Muscle layer of colon (tissue), 2 donors: ENCODE measurements at regions not wholly inside any gene's neighbourhood (a gene's known extent, or its start where the extent isn't known, plus 50 kb on each side); places are given as distances from the start of the nearest gene placed in this dataset.
"Not testable (repeated sequence)": the region's sequence is repeated elsewhere in the genome, so short reads cannot be mapped to it uniquely, and the experiment has no call there.

ENCODE experiments used
- H3K27ac ChIP-seq: one replicate; pipeline ENCODE4 v1.7.0; 2013; ENCODE audit warnings: low read depth, mild to moderate bottlenecking, low read length, moderate library complexity
- H3K27me3 ChIP-seq, 2 donors: one replicate each; pipeline ENCODE4 v1.7.0; 2013; ENCODE audit warnings: low read length in 2 of 2, mild to moderate bottlenecking in 2 of 2; ENCODE audit not compliant: insufficient read depth in 2 of 2, control insufficient read depth in 1 of 2
- H3K36me3 ChIP-seq: one replicate; pipeline ENCODE4 v1.7.0; 2013; ENCODE audit warnings: mild to moderate bottlenecking, low read length; ENCODE audit not compliant: insufficient read depth
- H3K4me1 ChIP-seq: one replicate; pipeline ENCODE4 v1.7.0; 2013; ENCODE audit warnings: mild to moderate bottlenecking, low read length; ENCODE audit not compliant: insufficient read depth
- H3K4me3 ChIP-seq, 2 donors: one replicate each; pipeline ENCODE4 v1.7.0; 2013; ENCODE audit warnings: low read length in 2 of 2, low read depth in 1 of 2, mild to moderate bottlenecking in 1 of 2, moderate library complexity in 1 of 2
- H3K9ac ChIP-seq: one replicate; pipeline ENCODE4 v1.7.0; 2013; ENCODE audit warnings: low read length
- H3K9me3 ChIP-seq: one replicate; pipeline ENCODE4 v1.7.0; 2013; ENCODE audit warnings: mild to moderate bottlenecking, low read length
- donor health status: abdominal sarcoma.
- donor health status: Adenocarcinoma of cecum.

GRCh38 chr19:22515435-22515834 lies 93.3 kb upstream of the ZNF98 start:
- Histone ChIP-seq H3K27ac (no peak overlapping the region), H3K27me3 (no peaks in the 10 kb centered on the region), H3K9ac (no peak overlapping the region), H3K4me3 (no peak overlapping the region), H3K4me1 (no peaks in the 10 kb centered on the region), H3K36me3 (no peaks in the 10 kb centered on the region), H3K9me3 (no peaks in the 10 kb centered on the region)

DNA sequence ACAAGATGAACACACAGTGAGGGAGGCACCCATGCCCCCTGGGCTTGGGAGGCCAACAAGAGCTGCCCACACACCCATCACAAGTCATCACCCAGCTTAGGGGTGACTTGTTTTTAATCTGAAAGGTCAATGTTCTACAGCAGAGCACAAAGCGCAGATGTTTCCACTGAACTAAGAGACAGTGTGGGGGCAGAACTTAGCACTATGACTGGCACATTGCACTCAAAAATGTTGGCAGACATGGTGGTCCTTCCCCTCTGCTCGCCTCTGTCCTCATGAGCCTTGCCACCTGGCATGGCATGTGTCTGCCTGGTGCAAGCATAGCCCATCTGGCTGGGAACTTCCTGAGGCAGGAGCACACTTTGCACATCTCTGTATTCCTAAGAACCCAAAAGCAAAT lies 81.4 kb upstream of the ZNF98 start:
- Histone ChIP-seq H3K9me3 (no peaks in the 10 kb centered on the region), H3K27ac (no peak overlapping the region), H3K9ac (no peak overlapping the region), H3K36me3 (no peaks in the 10 kb centered on the region), H3K27me3 (no peaks in the 10 kb centered on the region), H3K4me3 (no peak overlapping the region), H3K4me1 (no peaks in the 10 kb centered on the region)

GRCh38 chr19:22502766-22503165 lies 80.6 kb upstream of the ZNF98 start:
- Histone ChIP-seq H3K4me1 (no peaks in the 10 kb centered on the region), H3K9me3 (no peaks in the 10 kb centered on the region), H3K4me3 (no peak overlapping the region), H3K27me3 (no peaks in the 10 kb centered on the region), H3K36me3 (no peaks in the 10 kb centered on the region), H3K27ac (no peak overlapping the region), H3K9ac (no peak overlapping the region)

- H3K9me3 ChIP-seq, H3K27me3 ChIP-seq: not testable (repeated sequence)
These were observed 76.8 kb upstream of the ZNF98 start for GRCh38 chr19:22498831-22499430.

GRCh38 chr19:22491746-22492145 lies 69.6 kb upstream of the ZNF98 start:
- Histone ChIP-seq H3K9me3 (peaks cover 4% of the 10 kb centered on the region), H3K36me3 (no peaks in the 10 kb centered on the region), H3K27ac (no peak overlapping the region), H3K27me3 (no peaks in the 10 kb centered on the region), H3K9ac (no peak overlapping the region), H3K4me1 (no peaks in the 10 kb centered on the region), H3K4me3 (no peak overlapping the region)

More at GRCh38 chr19:22498831-22499430, 76.8 kb upstream of the ZNF98 start:
- H3K36me3 ChIP-seq, H3K9ac ChIP-seq, H3K4me1 ChIP-seq, H3K27ac ChIP-seq, H3K4me3 ChIP-seq: not testable (repeated sequence)

DNA sequence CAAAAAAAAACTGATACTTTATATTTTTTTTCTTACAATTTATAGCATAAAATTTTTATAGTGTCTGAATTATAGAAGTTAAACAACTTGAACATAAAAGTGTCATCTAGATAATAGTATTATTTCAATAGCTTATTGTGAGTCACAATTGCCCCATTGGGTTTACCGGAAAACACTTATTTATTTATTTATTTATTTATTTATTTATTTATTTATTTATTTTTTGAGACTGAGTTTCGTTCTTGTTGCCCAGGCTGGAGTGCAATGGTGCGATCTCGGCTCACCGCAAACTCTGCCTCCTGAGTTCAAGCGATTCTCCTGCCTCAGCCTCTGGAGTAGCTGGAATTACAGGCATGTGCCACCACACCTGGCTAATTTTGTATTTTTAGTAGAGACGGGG lies 61.4 kb upstream of the ZNF98 start:
- not testable (repeated sequence) for H3K4me3 ChIP-seq, H3K4me1 ChIP-seq, H3K9ac ChIP-seq, H3K27ac ChIP-seq, H3K27me3 ChIP-seq, H3K36me3 ChIP-seq
- peaks cover 23% of the 10 kb centered on the region for H3K9me3 ChIP-seq

GRCh38 chr19:22472180-22472637 lies 50.1 kb upstream of the ZNF98 start:
- Histone ChIP-seq H3K4me1 (no peaks in the 10 kb centered on the region), H3K27me3 (no peaks in the 10 kb centered on the region), H3K36me3 (no peaks in the 10 kb centered on the region), H3K4me3 (no peak overlapping the region), H3K27ac (no peak overlapping the region), H3K9ac (no peak overlapping the region), H3K9me3 (peaks cover 40% of the 10 kb centered on the region)
